Tibial nerve (tissue), 4 donors: ENCODE measurements at regions not wholly inside any gene's neighbourhood (a gene's known extent, or its start where the extent isn't known, plus 50 kb on each side); places are given as distances from the start of the nearest gene placed in this dataset.

Experiments used
- DNase-seq, 2 donors: peaks; one replicate each; pipeline ENCODE4 v3.0.0-alpha.2; 2019; ENCODE audit warnings: low spot score in 2 of 2
- H3K27ac ChIP-seq, 4 donors: fragments of 200-600 bp; sonication (generic) in 3 of 4; one replicate each; pipeline ENCODE4 v1.5.1; 2017 to 2019; ENCODE audit warnings: mild to moderate bottlenecking in 1 of 4
- H3K27me3 ChIP-seq, 2 donors: fragments of 200-600 bp; sonication (generic) in 1 of 2; one replicate each; pipeline versions ENCODE4 v1.5.1 to v1.6.0; 2017 to 2019
- H3K36me3 ChIP-seq, 3 donors: fragments of 200-600 bp; sonication (generic); one replicate each; pipeline ENCODE4 v1.5.1; 2018 to 2019
- H3K4me1 ChIP-seq, 4 donors: fragments of 200-600 bp; sonication (generic) in 3 of 4; one replicate each; pipeline ENCODE4 v1.5.1; 2017 to 2019
- H3K4me3 ChIP-seq, 4 donors: fragments of 200-600 bp; sonication (generic) in 3 of 4; one replicate each; pipeline ENCODE4 v1.5.1; 2017 to 2019; ENCODE audit warnings: mild to moderate bottlenecking in 1 of 4, moderate library complexity in 1 of 4
- H3K9me3 ChIP-seq, 4 donors: fragments of 200-600 bp; sonication (generic) in 3 of 4; one replicate each; pipeline ENCODE4 v1.5.1; 2017 to 2019
- CTCF ChIP-seq, 5 experiments: fragments of 200-600 bp in 3 of 5; fragments of 450-650 bp in 2 of 5; sonication (generic) in 3 of 5; IDR thresholded peaks; one replicate each; pipeline ENCODE4 v1.5.1; 2016 to 2019; ENCODE audit warnings: antibody characterized with exemption in 5 of 5, mild to moderate bottlenecking in 3 of 5, moderate library complexity in 2 of 5
- EP300 ChIP-seq, 2 donors: sonication (generic); formaldehyde crosslinking; IDR thresholded peaks; one replicate each; pipeline ENCODE4 v1.6.1; 2017; ENCODE audit warnings: antibody characterized with exemption in 2 of 2, mild to moderate bottlenecking in 1 of 2
- POLR2A ChIP-seq, 2 donors: fragments of 450-650 bp; IDR thresholded peaks; one replicate each; pipeline ENCODE4 v1.6.1; 2017; ENCODE audit warnings: antibody characterized with exemption in 2 of 2, mild to moderate bottlenecking in 2 of 2, moderate library complexity in 2 of 2
- WGBS, 2 donors: methylation state at CpG; one replicate each; pipeline ENCODE4 v1.1.5; 2018; 5-methylcytosine and 5-hydroxymethylcytosine counted together

GRCh38 chr14:34365309-34365915, 96.6 kb downstream of the SPTSSA start:
- 34 to 35% methylated on average over 5 of the region's 5 CpGs for WGBS, 2 donors
- Histone ChIP-seq H3K9me3 (no peaks in the 10 kb centered on the region), H3K36me3 (no peaks in the 10 kb centered on the region), H3K27me3 (no peaks in the 10 kb centered on the region), H3K4me1 (peaks cover 0 to 9% (median 4%) of the 10 kb centered on the region in 4 donors), H3K27ac (no peak overlapping the region), H3K4me3 (no peak overlapping the region)
- peak in 2 of 5 experiments; percentile 34 to 49 for TF ChIP-seq CTCF (IDR thresholded peaks at IDR 0.05)
- no peak for TF ChIP-seq POLR2A (IDR thresholded peaks at IDR 0.05)
- DNase-seq: no peak

DNA sequence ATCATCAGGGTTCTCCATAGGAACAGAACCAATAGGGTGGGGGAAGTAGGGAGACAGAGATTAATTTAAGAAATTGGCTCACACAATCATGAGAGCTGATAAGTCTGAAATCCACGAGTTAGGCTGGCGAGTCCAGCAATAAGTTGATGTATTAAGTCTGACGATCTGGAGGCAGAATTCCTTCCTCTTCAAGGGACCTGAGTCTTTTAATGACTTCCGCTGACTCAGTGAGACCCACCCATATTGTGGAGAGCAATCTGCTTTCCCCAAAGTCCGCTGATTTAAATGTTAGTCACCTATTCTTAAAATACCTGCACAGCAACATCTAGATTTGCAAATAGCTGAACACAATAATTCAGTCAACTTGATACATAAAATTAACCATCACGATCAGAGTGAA, 97.8 kb downstream of the SPTSSA start:
- Histone ChIP-seq H3K27me3 (no peaks in the 10 kb centered on the region), H3K27ac (no peak overlapping the region), H3K4me3 (no peak overlapping the region), H3K36me3 (no peaks in the 10 kb centered on the region), H3K9me3 (no peaks in the 10 kb centered on the region), H3K4me1 (peaks cover 0 to 18% (median 3%) of the 10 kb centered on the region in 4 donors)
- TF ChIP-seq CTCF (IDR thresholded peaks at IDR 0.05) (no peak), POLR2A (IDR thresholded peaks at IDR 0.05) (no peak), EP300 (IDR thresholded peaks at IDR 0.05) (no peak)
- WGBS, 2 donors: 81 to 90% methylated on average over 6 of the region's 6 CpGs
- no peak for DNase-seq

- Histone ChIP-seq H3K27ac (no peak overlapping the region), H3K4me1 (peaks cover 0 to 18% (median 1%) of the 10 kb centered on the region in 4 donors), H3K9me3 (no peaks in the 10 kb centered on the region), H3K36me3 (no peaks in the 10 kb centered on the region), H3K27me3 (no peaks in the 10 kb centered on the region), H3K4me3 (no peak overlapping the region)
- 61% methylated on average over 6 of the region's 6 CpGs for WGBS, 2 donors
- no peak for DNase-seq
- TF ChIP-seq CTCF (IDR thresholded peaks at IDR 0.05): no peak
- no peak for TF ChIP-seq EP300 (IDR thresholded peaks at IDR 0.05)
- TF ChIP-seq POLR2A (IDR thresholded peaks at IDR 0.05): no peak
Observed at GRCh38 chr14:34363733-34364134, 98.3 kb downstream of the SPTSSA start.

DNA sequence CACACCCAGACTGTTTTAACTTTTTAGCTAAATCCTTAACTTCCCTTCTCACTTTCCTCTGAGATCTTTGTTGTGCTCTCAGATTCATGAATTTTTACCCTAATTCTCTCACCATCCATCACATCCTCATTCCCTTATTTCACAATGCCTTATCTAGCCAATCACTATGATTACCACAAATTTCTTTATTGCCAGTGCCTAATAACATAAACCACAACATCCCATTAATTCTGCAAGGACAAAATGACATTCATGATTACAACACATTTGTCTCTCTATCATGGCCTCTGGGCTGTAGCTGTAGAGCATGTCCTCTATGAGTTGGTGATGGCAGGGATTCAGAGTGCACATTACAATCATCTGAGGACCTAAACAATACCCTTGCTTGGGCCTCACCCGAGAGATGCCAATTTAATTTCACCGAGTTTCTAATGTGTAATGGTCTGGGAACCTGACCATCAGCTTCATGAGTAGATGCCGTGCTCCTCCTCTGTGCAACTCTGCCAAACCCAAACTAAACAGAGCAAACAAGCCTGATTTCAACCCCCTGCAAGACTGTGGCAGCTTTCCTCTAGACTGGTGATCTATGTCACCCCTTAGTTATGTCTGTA, 99.3 kb downstream of the SPTSSA start:
- no peaks in the 10 kb centered on the region for H3K36me3 ChIP-seq
- WGBS, 2 donors: 70 to 89% methylated on average over 3 of the region's 3 CpGs
- no peaks in the 10 kb centered on the region for H3K9me3 ChIP-seq
- no peak overlapping the region for H3K27ac ChIP-seq
- H3K4me1 ChIP-seq: peaks cover 0 to 18% (median 0%) of the 10 kb centered on the region in 4 donors
- H3K27me3 ChIP-seq: no peaks in the 10 kb centered on the region
- TF ChIP-seq CTCF (IDR thresholded peaks at IDR 0.05) (no peak), POLR2A (IDR thresholded peaks at IDR 0.05) (no peak), EP300 (IDR thresholded peaks at IDR 0.05) (no peak)
- DNase-seq: no peak
- H3K4me3 ChIP-seq: no peak overlapping the region

- peaks cover 0 to 18% (median 0%) of the 10 kb centered on the region in 4 donors for H3K4me1 ChIP-seq
- DNase-seq: no peak
- H3K36me3 ChIP-seq: no peaks in the 10 kb centered on the region
- TF ChIP-seq CTCF (IDR thresholded peaks at IDR 0.05) (no peak), POLR2A (IDR thresholded peaks at IDR 0.05) (no peak), EP300 (IDR thresholded peaks at IDR 0.05) (no peak)
- H3K4me3 ChIP-seq: no peak overlapping the region
- 59 to 70% methylated on average over 2 of the region's 2 CpGs for WGBS, 2 donors
- no peaks in the 10 kb centered on the region for H3K27me3 ChIP-seq
- peak overlapping the region in 2 of 4 donors; percentile 32 to 74 for H3K27ac ChIP-seq
- H3K9me3 ChIP-seq: no peaks in the 10 kb centered on the region
Observed at GRCh38 chr14:34361504-34362011, 100.5 kb downstream of the SPTSSA start.
